ENCODE measurements at regions not wholly inside any gene's neighbourhood (a gene's known extent, or its start where the extent isn't known, plus 50 kb on each side); places are given as distances from the start of the nearest gene placed in this dataset.

DNA sequence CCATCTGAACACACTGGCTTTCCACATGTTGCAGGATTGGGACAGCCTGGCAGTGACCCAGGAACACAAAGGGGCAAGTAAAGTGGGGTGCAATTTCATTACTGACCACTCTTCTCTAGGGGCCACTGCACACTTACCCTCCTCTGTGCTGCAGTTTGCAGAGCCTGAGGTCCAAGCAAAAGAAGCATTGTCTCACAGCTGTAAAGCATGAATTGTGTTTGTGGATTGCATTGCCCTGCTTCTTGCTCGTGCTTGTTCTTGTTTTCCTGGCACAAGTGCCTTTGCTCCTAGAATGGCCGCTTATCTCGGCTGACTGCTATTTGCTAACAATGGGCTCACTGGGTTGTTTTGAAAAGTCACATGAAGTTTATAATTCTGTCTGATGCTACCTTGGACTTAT is 209.1 kb upstream of the JADE1 start:
- Histone ChIP-seq H3K27me3 (ENCODE audit: low read depth) (no peaks in the 10 kb centered on the region), H3K36me3 (no peaks in the 10 kb centered on the region), H3K4me1 (peaks cover 48% of the 10 kb centered on the region), H3K9me3 (replicated peaks) (no peaks in the 10 kb centered on the region), H3K27ac (replicated peaks) (peak overlapping the region; percentile 84), H3K4me3 (peak overlapping the region; percentile 53)
- intact Hi-C loops (cut with micrococcal nuclease) = no loop called here
- TF ChIP-seq, protein P1, sequence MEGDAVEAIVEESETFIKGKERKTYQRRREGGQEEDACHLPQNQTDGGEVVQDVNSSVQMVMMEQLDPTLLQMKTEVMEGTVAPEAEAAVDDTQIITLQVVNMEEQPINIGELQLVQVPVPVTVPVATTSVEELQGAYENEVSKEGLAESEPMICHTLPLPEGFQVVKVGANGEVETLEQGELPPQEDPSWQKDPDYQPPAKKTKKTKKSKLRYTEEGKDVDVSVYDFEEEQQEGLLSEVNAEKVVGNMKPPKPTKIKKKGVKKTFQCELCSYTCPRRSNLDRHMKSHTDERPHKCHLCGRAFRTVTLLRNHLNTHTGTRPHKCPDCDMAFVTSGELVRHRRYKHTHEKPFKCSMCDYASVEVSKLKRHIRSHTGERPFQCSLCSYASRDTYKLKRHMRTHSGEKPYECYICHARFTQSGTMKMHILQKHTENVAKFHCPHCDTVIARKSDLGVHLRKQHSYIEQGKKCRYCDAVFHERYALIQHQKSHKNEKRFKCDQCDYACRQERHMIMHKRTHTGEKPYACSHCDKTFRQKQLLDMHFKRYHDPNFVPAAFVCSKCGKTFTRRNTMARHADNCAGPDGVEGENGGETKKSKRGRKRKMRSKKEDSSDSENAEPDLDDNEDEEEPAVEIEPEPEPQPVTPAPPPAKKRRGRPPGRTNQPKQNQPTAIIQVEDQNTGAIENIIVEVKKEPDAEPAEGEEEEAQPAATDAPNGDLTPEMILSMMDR (IDR thresholded peaks at IDR 0.05; ENCODE audit: borderline replicate concordance) = no peak
- DNase-seq = no peak

DNA sequence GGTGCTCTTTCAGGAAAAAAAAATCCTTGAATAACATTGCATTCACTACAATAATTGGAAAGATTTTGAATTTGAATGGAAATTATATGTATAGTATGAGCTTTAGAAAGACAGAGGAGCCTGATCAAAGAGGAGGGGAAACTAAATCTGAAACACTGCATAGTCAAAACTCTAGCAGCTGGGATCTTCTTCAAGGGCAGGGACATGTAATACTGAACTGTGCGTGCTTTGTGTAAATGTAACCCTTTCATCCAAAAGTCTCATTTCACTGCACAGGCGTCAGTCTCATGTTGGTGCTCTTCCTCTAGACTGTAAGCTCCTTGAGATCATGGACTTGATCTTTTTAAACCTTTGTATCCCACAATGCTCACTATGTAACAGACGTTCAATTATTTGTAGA is 212.0 kb upstream of the JADE1 start:
- intact Hi-C loops (cut with micrococcal nuclease) = no loop called here
- Histone ChIP-seq H3K36me3 (no peaks in the 10 kb centered on the region), H3K4me1 (peaks cover 48% of the 10 kb centered on the region), H3K27me3 (ENCODE audit: low read depth) (no peaks in the 10 kb centered on the region), H3K9me3 (replicated peaks) (peaks cover 7% of the 10 kb centered on the region), H3K27ac (replicated peaks) (no peak overlapping the region), H3K4me3 (no peak overlapping the region)
- DNase-seq = no peak
- TF ChIP-seq, protein P1 (IDR thresholded peaks at IDR 0.05; ENCODE audit: borderline replicate concordance) = no peak

DNA sequence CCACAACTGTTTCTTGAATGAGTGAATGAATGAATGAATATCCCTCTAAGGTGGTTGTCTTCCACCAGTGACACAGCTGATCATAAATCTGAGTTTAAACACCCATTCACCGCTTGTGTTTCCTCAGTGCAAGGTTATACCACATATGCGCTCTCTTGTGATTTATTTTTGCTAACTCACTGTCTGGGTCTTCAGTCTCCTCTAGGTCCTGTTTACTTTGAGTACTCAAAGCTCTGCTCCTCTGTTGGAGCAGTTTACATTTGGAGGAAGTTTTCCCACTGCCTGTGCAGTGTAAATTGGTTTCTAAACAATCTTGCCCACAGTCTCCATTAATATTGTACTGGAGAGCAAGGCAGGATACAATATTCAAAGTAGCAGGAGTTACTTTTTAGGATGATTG is 212.6 kb upstream of the JADE1 start:
- H3K4me3 ChIP-seq = no peak overlapping the region
- no peaks in the 10 kb centered on the region for H3K36me3 ChIP-seq
- intact Hi-C loops (cut with micrococcal nuclease) = no loop called here
- DNase-seq = no peak
- no peaks in the 10 kb centered on the region for H3K27me3 ChIP-seq (ENCODE audit: low read depth)
- peaks cover 44% of the 10 kb centered on the region for H3K4me1 ChIP-seq
- no peak overlapping the region for H3K27ac ChIP-seq (replicated peaks)
- TF ChIP-seq, protein P1 (IDR thresholded peaks at IDR 0.05; ENCODE audit: borderline replicate concordance) = no peak
- peaks cover 7% of the 10 kb centered on the region for H3K9me3 ChIP-seq (replicated peaks)

DNA sequence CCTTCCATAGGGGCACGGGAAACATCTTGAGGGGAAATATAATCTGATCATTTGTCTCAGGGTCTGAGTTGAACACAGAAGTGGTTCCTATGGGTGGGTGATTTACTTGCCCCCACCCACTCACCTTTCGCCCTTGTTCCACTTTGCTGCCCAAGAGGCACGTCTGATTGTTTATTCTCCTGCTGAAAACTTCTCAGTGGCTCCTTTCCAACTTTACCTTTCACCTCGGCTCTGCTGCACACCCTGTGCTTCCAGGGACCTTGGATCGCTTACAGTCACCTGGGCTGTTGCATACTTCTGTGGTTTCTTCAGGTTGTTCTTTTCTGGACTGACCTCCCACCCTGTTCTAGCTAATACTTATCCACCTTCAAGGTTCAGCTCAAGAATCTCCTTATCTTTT is 213.4 kb upstream of the JADE1 start:
- intact Hi-C loops (cut with micrococcal nuclease) = no loop called here
- H3K4me3 ChIP-seq = no peak overlapping the region
- H3K27ac ChIP-seq (replicated peaks) = no peak overlapping the region
- H3K4me1 ChIP-seq = peaks cover 41% of the 10 kb centered on the region
- H3K36me3 ChIP-seq = no peaks in the 10 kb centered on the region
- no peaks in the 10 kb centered on the region for H3K27me3 ChIP-seq (ENCODE audit: low read depth)
- peaks cover 7% of the 10 kb centered on the region for H3K9me3 ChIP-seq (replicated peaks)
- TF ChIP-seq, protein P1 (IDR thresholded peaks at IDR 0.05; ENCODE audit: borderline replicate concordance) = no peak
- DNase-seq = no peak

DNA sequence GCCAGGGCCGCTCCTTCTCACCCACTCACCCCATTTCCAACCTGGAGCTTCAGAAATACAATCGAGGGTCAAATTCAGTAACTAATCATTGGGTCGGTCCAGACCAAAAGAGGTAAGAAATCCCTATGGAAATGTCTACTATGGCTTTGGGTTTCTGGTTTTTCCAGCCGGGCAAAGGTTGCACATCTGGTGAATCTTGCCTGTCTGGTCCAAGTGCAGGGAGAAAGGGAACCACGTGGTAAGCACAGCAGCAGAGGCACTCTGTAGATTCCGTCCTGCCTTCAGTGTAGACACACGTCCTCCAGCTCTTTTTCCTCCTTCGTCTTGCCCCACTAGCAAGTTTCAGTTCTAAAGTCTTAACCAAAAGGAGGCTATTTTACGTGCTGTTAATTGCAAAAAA is 218.0 kb upstream of the JADE1 start:
- Histone ChIP-seq H3K9me3 (replicated peaks) (peaks cover 7% of the 10 kb centered on the region), H3K4me1 (peaks cover 24% of the 10 kb centered on the region), H3K27ac (replicated peaks) (peak overlapping the region; percentile 64), H3K4me3 (no peak overlapping the region), H3K27me3 (ENCODE audit: low read depth) (no peaks in the 10 kb centered on the region), H3K36me3 (no peaks in the 10 kb centered on the region)
- no peak for DNase-seq
- intact Hi-C loops (cut with micrococcal nuclease) = no loop called here
- TF ChIP-seq, protein P1 (IDR thresholded peaks at IDR 0.05; ENCODE audit: borderline replicate concordance) = no peak

DNA sequence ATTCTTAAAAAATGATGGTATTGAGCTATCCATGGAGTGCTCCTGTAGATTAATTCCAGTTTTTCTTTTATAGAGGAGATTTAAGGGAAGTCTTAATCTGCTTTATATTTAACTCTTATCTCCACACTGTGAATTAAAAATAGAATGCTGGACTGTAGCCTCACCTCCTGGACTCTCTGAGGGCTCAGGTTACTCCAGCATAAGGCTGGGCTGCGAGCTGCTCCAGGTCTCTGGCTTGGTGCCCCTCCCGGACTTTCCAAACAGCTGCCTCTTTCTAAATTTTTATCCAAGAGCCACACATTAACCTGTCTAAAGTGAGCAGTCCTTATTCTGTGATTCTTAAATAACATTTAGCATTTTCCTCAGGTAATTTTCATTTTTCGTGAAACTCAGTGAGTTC is 218.7 kb upstream of the JADE1 start:
- peak overlapping the region; percentile 64 for H3K27ac ChIP-seq (replicated peaks)
- no peaks in the 10 kb centered on the region for H3K36me3 ChIP-seq
- no peak overlapping the region for H3K4me3 ChIP-seq
- TF ChIP-seq, protein P1 (IDR thresholded peaks at IDR 0.05; ENCODE audit: borderline replicate concordance) = no peak
- H3K9me3 ChIP-seq (replicated peaks) = peaks cover 7% of the 10 kb centered on the region
- peaks cover 24% of the 10 kb centered on the region for H3K4me1 ChIP-seq
- DNase-seq = no peak
- intact Hi-C loops (cut with micrococcal nuclease) = no loop called here
- no peaks in the 10 kb centered on the region for H3K27me3 ChIP-seq (ENCODE audit: low read depth)

All from left ventricle myocardium inferior (tissue), 1 donor.